ENCODE measurements at regions not wholly inside any gene's neighbourhood (a gene's known extent, or its start where the extent isn't known, plus 50 kb on each side); places are given as distances from the start of the nearest gene placed in this dataset.
"Not testable (repeated sequence)": the region's sequence is repeated elsewhere in the genome, so short reads cannot be mapped to it uniquely, and the experiment has no call there.

DNA sequence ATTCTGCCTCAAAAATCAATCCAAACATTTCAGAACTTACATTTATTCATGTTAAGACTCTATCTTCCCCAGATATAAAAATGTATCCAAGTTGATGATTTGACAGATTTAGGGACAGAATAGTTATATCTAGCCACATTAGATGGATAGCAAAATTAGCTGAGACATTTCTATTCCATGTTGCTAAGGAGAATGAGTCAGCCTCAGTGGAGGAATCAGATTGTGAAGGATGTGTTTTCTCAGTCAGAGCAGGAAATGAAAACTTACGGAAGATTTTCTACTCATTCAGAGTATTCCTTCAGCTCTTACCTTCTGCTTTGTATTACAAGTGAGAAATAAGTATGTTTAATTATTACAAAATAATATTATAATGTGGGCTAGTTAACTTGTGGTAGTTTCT, 556.3 kb upstream of the ANO3 start:
- peak; percentile 24 for DNase-seq

GRCh38 chr11:25776238-25776637, 555.7 kb upstream of the ANO3 start:
- DNase-seq: no peak

DNA sequence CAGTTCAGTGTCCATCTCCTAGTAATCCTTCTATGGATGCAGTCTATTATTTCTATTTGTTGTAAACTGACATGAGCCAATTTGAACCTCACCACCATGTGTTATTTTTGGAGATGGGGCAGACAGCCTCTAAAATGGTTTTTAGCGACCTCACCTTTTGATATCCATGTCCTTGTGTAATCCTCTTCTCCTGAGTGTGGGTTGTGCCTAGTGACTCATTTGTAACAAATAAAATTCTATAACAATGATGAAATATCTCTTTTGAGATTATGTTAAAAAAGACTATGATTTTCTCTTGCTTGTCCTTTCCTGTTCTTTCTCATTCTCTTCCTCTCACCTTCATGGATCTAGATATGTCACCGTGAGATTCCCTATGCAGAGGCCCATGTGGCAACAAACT, 554.6 kb upstream of the ANO3 start:
- DNase-seq: no peak

DNA sequence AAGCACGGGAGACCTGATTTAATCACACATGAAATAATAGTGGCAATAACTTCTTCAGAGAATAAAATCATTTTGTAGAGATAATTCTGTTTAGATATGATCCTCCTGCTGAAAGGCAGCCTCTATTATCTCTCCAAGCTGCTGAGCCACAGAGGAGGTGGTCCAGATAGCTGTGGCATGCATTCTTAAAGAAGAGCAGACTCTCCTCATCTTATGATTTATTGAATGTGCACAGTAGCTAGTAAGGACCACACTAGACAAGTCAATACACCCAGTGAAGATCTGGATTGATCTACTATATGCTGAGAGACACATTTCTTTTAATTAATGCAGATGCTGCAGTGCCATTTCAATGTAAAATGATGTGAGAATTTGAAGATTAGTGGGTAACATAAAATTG, 552.9 kb upstream of the ANO3 start:
- DNase-seq: no peak

- no peak for DNase-seq
These were observed 544.5 kb upstream of the ANO3 start for GRCh38 chr11:25787416-25787815.

DNA sequence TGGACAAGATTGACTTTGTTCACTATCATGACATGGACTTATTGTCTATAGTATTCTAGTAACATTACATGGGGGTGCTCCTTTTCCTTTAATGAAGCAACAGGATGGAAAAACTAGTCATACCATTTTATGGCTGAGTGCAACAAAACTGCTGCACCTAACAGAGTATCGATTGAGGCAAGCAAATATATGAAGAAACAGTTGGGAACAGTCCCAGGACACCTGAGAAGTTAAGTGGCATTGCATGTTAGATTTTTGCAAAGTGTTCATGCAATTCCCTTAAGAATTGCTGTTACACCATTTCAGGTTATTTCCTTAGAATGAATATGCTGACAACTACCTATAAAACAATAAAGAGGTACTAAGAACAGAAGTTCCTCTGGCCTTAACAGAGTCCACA, 541.5 kb upstream of the ANO3 start:
- DNase-seq: no peak

DNA sequence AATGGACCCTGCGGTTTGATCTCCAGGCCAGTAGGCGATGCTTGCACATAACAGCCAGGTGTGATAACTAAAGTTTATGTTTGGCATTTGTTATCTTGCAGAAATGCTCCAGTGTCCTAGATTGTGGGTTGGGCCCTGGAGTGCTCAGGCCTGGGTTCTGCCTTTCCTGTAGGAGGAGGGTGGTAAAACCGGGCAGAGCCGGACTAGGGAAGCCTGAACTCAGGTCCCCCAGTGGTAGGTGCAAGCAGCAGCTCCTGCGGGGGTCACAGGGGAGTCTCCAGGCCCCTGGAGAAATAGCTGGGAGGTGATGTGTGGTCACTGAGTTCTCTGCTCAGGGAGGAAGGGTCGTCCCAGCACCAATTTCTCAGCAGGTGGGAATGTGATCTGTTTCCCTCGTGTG, 538.3 kb upstream of the ANO3 start:
- DNase-seq: no peak

DNA sequence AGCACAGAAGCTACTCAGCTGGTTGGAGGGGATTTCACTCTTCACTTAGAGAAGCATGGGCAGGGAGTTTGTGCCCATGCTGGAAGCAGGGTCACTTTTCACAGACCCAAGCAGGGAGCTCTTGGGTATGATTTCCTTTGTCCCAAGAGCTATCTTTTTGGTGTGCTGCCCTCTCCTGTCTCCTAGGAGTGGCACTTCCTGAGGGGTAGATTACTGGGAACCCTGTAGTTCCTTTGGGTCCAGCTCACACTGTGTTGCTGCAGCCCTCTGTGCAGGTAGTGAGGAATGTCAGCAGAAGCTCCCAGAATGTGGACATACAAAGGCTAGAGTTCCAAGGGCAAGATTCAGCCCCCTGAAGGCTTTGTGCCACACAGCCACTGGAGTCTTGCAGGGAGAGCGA, 537.1 kb upstream of the ANO3 start:
- DNase-seq: no peak

- no peak for DNase-seq
These were observed 515.5 kb upstream of the ANO3 start for GRCh38 chr11:25816411-25816810.

DNA sequence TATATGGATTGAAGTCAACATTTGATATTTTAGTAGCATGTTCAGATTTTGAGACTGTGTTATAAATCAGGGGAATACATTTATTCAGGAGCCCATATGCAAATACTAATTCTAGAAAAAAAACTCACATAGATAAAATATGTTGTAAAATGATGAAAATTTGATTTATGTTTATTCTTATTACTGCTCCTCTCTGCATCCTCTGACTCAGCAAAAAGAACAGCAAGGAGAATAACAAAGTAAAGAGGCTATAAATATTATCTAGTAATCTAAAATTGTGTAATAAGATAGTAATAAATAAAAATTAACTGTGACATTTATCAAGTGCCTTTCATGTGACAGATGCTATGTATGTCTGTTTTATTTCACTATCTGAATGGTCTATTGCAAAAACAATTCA, 507.2 kb upstream of the ANO3 start:
- DNase-seq: no peak

DNA sequence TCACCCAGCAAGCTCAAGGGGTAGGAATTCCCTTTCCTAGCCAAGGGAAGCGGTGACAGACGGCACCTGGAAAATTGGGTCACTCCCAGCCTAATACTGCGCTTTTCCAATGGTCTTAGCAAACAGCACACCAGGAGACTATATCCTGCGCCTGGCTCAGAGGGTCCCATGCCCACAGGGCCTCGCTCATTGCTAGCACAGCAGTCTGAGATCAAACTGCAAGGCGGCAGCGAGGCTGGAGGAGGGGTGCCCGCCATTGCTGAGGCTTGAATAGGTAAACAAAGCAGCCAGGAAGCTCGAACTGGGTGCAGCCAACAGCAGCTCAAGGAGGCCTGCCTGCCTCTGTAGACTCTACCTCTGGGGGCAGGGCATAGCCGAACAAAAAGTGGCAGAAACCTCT, 500.4 kb upstream of the ANO3 start:
- DNase-seq: not testable (repeated sequence)

- no peak for DNase-seq
These were observed 492.9 kb upstream of the ANO3 start for GRCh38 chr11:25838918-25839625.

DNA sequence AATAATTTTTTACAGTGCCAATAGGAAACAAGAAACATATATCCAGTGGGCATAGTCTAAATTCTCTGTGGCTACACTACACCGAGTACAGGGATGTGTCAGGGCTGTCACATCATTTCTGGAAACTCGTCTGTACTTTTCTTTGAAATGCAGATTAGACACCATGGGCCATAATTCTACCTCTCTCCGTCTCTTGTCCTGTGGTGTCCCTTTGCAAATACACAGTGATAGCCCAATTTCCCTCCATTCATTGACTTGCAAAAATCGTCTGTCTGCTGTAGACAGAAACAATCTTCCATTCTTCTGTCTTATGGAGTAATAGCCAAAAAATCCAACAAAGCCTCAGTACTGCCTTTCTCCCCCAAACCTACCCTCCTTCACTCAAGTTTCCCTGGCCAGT, 487.1 kb upstream of the ANO3 start:
- DNase-seq: no peak

- DNase-seq: no peak
These were observed 476.0 kb upstream of the ANO3 start for GRCh38 chr11:25855916-25856315.

DNA sequence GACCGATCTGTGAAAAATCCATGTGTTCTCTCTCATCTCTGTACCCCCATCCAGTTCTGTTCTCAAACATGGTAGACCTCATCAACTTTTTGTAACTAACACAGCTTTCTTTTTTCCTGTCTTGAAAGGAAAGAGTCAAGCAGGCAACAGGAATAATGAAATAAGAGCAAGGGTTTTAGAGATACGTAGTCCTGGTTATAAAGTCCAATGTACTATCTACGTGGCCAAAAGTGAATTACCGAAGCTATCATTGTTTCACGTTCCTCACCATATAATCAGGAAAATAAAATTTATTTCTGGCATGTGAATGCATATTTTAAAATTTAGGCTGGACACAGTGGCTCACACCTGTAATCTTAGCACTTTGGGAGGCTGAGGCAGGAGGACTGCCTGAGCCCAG, 472.2 kb upstream of the ANO3 start:
- no peak for DNase-seq

DNA sequence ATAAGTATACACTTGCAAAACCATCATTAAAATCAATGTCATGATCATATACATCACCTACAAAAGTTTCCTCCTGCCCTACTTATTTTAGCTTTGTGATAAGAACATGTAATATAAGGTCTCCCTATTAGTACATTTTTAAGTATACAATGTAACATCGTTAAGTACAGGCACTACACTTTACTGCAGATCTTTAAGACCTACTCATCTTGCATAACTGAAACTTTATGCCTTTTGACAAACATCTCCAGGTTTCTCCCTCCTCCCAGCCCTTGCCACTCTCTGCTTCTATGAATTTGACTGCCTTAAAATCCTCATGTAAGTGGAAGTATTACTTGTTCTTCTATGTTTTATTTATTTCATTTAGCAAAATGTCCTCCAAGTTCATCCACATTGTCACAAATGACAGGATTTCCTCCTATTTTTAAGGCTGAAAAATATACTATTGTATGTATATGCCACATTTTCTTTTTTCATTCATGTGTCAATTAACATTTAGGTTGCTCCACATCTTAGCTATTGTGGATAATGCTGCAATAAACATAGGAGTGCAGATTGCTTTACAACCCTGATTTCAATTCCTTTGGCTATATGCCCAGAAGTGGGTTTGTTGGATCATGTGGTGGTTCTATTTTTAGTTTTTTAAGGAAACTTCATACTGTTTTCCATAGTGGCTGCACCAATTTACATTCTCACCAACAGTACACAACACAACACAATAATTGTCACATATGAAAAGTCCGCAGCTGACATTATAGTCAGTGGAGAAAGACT, 471.1 kb upstream of the ANO3 start:
- peak; percentile 55 for DNase-seq

DNA sequence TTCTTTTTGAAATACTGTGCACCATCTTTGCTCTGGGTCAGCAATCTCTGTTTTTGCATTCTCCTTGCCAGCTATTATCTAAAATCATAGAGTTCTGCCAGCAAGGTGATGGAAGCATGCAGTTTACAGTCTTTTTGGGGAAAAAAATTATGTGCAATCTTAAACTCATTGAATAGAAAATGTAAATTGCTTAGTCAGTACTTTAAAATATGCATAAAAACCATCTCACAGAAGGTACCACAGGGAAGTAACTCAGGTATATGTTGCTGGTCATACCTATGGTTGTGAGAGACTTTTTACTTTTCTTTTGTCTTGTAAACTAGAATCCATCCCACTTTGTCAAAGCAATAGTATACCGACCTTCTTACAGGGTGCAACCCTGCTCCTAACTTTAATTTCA, 469.8 kb upstream of the ANO3 start:
- DNase-seq: no peak

DNA sequence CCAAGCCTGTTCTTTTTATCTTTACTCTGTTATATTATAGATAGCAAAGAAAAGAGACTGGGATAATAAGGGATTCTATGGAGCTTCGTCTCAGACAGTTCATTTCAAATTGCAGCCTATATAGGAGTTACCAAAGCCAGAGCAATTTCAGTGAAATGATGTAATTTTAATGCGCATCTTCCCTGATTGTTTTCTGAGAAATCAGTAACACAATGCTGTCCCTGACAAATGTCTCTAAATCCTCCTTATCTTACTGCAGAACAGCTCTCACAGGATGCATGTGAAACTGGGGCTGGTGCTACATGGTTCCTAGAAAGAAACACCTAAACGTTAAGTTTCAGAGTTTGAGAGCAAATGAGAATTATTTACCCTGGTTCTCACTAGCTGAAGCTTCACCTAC, 467.9 kb upstream of the ANO3 start:
- DNase-seq: no peak

DNA sequence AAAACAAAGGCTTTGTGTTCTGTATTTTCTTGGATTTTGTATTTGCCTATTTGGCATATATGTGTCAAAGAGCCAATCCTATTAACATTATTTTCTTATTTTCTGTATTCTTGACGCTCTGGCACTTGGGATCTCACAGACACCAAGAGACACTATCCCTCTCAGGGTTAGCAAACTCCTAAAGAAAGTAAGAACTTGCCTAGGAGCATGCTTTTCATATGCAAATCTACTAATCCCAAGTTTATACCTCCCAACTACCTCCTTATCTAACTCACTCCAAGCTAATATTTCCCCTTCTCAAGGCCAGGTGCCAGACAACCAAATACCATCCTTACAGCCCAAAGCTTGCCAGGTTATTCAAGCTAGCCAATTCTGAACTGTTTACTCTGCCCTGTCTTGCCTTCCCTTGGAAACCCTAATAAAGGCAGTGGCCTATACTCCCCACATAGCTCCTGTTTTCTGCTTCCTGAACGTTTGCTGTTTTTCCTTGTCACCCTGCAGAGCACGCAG, 455.4 kb upstream of the ANO3 start:
- DNase-seq: no peak

- DNase-seq: no peak
These were observed 445.9 kb upstream of the ANO3 start for GRCh38 chr11:25886036-25886435.

DNA sequence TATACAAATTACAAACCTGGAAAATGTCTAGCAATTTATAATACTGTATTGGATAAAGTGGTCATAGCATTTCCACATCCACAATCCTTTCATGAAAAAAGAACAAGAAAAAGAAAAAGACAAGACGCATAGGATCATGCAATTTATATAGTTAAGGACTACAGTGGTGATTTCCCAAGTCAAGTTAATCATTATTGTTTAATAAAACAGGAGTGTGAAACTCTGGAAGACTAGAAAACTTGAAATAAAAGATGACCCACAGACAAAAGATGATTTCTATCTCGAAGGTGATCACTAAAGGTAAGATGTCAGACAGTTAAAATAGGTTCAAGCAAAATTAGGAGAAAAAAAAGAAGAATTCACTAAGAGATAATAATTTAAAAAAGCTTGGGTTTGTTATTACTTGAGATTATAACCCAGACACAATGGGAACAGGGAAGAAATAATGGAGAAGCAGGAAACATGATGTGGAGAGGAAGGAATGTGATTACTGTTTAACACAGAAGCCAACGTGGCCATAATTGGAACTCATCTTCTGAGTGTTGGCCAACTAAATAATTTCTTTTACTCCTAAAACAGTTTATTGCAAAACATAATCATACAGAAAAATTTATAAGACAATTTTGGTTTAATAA, 441.2 kb upstream of the ANO3 start:
- peak; percentile 18 for DNase-seq

- no peak for DNase-seq
These were observed 440.0 kb upstream of the ANO3 start for GRCh38 chr11:25891960-25892359.

- DNase-seq: no peak
These were observed 432.2 kb upstream of the ANO3 start for GRCh38 chr11:25899617-25900160.

DNA sequence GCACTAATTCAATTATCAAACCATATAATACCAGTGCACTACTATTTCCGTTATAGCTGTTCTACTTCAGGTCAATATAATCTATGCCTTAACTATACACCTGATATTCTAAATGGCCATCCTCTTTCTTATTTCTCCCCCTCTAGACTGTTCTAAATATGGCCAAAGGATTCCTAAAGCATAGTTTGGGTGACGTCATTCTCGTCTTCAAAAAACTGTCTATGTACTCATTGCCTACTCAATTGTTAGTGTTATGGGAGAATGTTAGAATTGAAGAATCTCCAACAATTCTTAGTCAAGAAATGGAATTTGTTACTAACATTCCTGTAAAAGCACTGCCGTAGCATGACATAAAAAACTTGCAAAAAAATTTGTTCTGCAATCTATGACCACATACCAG, 431.1 kb upstream of the ANO3 start:
- DNase-seq: no peak

All from fibroblast of skin of right biceps (primary cell).